Inferior parietal cortex (tissue), 1 donor: ENCODE measurements at regions not wholly inside any gene's neighbourhood (a gene's known extent, or its start where the extent isn't known, plus 50 kb on each side); places are given as distances from the start of the nearest gene placed in this dataset.
"Not testable (repeated sequence)": the region's sequence is repeated elsewhere in the genome, so short reads cannot be mapped to it uniquely, and the experiment has no call there.

Experiments
- DNase-seq: peaks from one replicate; pipeline ENCODE4 v3.0.0-alpha.2; 2016; ENCODE audit errors: extremely low spot score

DNA sequence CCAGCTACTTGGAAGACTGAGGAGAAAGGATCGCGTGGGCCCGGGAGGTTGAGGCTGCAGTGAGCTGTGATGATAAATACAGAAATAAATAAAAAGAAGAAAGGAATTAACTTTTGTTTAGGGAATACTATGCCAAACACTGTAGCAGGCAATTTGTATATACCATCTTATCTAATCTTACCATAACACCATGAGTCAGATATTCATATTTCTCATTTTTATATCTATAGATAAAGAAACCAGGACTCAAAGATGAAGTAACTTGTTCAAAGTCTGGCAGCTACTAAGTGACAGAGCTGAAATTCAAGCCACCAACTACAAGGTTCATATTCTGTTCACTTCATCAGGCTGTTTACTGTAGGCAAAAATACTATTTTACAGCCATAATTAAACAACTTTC lies 119.2 kb upstream of the SLC39A10 start:
- no peak for DNase-seq

DNA sequence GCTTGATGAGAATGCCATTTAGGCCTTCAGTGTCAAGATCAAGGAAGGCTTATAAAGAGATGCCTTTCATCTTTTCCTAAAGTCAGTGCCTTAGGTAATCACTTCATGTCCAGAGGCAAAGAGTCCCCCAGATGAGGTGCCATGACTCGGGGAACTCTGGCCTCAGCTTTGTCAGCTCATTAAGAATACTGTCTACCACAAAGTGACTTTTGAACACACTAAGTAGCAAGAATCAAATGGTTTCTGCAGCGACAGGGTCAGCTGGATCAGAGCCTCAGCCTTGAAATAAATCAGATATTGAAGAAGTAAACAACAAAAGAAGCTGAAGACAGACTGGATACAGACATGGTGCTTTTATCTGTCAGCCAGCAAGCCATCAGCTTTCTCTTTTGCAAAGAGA lies 120.1 kb upstream of the SLC39A10 start:
- DNase-seq = no peak

DNA sequence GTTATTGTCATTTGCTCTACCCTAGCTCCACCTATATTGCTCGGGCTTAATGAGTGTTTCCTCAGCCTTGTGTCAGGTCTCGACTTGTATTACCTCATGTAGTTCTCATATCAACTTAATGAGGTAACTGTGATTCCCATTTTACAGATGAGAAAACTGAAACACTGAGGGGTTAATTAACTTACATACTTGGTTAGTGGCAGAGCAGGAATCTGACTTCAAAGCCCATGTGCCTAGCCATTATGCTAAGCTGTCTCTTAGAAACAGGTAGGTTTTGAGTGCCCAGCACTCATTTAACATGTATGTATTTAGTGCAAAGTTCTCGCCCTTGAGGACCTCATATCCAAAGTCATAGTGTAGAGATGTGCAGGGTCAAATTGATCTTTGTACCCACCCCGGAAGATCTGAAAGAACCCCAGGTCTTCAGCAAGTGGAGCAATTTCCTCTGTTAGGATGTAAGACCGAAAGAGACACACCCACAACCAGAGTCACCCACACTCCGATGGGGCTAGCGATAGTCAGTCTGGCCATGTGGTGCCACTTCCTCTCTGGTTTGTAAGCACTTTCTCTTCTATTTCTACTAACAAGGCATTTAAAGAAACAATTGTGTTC lies 121.0 kb upstream of the SLC39A10 start:
- DNase-seq = no peak

DNA sequence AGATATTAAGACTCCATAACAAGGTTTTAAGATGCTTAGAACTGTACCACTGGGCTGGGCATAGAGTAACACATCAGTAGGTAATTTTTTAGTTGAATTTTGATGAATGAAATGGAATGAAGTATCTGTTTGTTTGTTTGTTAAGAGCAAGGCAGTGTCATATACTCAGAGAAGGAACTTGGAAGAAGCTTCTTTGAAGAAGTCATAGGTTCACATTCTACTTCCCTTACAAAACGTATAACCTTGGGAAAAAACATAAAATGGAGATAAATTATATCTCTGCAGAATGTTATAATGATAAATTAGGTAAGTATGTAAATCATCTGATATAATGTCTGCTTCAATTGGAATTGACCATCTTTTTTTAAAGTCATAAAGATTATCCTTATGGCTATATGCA lies 122.1 kb upstream of the SLC39A10 start:
- DNase-seq = no peak

DNA sequence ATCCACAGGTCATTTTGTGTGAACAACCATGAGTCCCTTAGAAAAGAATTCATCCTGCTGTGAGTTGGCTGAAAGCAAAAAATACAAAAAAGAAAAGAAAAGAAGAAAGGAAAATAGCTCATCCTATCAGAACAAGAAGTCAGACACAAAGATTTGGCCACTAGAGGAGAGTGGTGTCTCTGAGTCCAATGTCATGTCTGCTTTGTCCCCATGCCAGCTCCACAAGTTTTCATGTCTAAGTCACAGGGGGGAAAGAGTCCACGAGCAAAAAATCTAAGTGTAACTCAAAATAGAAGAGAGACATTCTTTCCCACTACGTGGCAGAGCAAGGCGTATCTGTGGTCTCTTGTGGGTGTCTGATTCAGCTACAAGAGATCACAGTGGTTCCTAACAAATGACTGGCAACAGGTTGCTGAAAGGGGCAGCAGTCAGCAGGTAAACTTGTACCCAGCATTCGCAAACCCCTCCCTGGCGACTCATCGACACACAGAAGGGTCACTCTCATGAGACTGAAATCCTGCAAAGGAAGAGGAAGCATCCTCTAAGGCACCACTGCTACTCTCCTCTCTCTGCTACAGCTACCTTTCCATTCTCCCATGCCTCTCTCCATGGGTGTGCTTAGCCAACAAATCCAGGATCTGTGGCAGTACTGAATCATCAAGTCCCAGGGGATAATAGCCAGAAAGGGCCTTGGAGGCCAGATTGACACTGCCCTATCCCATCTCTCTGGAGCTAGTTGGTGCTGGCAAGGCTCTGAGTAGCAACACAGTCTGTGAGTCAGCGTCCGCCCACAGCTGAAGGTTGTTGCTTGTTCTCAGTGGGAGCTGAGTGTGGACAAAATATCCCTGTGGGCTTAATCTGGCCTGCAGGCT lies 123.0 kb upstream of the SLC39A10 start:
- peak; percentile 47 for DNase-seq

DNA sequence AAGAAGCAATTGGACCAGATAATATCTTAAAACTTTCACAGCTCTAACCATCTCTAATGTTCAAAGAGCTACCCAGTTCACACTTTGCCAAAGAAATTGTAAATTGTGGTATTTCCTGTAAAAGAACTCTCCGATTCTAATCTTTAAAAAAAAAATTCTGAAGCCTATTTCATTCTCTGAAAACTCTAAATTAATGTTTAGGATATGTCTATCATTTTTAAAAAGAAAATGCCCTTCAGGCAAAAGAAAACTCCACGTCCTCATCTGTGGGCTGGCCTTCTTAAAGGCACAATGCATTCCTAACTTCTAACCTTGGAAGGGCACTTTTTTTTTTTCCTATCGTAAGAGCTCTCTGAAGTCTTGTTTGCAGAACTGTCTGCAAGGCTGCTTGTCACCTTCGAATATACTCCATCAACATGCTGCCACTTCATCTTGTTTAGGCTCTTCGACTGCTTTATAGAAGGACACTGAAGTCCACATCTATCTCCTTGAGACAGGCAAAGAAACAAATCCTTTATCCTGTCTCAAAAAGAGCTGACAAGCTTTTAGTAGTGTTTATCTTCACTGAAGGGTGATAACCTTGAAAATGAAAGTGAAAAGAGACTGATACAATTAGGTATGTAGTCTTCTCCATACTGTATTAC lies 124.3 kb upstream of the SLC39A10 start:
- DNase-seq = peak; percentile 24

DNA sequence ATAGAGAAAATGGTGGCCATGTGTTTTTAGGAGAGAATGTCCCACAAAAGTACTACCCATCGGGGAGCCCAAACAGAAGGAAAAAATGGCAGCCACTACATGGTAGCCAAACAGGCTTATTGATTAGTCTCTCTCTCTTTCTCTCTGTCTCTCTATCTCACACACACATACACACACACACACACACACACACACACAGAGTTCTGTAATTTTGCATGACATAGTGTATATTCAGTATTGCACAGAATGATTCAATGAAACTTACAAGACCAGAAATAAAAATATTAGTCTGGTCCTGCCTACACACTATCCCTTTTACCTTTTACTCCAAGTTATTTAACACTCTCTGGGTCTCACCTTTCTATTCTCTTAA lies 124.8 kb upstream of the SLC39A10 start:
- no peak for DNase-seq

DNA sequence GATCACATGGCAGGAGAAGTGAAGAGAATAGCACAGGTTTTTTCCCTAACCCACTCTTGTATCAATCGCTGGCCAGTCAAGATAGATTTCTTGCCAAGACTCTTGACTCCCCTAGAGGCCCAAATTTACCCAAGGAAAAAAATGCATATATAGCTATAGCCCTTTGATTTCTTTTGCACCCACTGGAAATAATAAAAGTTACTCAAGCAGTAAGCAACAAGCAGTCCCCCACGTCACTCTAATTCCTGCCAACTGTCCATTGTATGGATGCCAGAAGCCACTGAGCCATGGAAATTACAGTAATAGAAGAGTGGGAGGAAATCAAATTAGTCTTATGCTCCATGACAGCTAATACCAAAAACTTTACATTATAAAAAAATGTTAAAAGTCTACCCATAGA lies 125.3 kb upstream of the SLC39A10 start:
- DNase-seq = no peak

DNA sequence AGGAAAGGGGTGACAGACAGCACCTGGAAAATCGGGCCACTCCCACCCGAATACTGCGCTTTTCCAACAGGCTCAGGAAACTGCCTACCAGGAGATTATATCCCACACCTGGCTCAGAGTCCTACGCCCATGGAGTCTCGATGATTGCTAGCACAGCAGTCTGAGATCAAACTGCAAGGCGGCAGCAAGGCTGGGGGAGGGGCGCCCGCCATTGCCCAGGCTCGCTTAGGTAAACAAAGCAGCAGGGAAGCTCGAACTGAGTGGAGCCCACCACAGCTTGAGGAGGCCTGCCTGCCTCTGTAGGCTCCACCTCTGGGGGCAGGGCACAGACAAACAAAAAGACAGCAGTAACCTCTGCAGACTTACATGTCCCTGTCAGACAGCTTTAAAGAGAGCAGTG lies 133.8 kb upstream of the SLC39A10 start:
- DNase-seq = not testable (repeated sequence)

DNA sequence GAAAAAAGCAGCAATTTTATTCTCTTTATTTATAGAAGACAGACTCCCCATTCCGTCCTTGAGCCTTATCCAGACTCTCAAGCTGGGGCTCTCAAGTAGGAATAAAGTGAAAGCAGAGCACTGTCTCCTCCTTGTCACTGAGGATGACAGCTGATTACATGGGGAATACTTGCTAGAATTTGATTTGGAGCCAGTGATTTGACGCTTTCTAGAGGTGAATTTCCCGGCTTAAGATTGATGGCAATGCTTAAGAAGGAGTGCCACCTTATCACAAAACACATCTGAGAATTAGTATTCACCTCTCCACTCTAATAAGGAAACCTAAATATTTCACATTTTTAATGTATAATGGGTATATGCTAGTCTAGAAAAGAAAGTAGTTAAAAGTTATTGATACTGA lies 135.4 kb upstream of the SLC39A10 start:
- no peak for DNase-seq

DNA sequence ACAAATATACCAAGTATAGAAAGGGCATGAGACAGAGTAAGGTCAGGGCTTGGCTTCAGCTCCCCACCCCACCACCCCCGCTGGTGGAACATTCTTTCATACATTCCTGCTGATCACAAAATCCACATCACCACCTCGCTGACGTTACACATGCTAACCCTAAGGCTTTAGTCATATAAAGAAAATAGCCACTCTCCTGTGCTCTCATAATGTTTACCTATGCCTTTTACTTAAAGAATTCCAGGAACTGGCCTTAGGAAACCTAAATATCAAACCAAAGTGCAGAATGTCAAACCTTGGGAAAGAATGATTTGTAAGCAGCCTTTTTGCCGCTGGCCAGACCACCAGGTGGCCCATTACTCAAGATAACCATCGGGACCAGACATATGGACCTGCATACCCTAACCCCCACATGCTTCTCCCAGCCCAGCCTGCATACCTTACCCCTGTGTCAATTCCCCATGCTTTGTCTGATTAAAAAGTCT lies 136.3 kb upstream of the SLC39A10 start:
- DNase-seq = no peak

DNA sequence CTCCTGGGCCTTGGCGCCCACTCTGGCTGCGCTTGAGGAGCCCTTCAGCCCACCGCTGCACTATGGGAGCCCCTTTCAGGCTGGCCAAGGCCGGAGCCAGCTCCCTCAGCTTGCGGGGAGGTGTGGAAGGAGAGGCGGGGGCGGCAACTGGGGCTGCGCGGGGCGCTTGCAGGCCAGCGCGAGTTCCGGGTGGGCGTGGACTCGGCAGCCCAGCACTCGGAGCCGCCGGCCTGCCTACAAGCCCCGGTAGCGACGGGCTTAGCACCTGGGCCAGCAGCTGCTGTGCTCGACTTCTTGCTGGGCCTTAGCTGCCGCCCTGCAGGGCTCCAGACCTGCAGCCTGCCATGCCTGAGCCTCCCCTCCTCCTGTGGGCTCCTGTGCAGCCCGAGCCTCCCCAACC lies 141.5 kb upstream of the SLC39A10 start:
- no peak for DNase-seq

DNA sequence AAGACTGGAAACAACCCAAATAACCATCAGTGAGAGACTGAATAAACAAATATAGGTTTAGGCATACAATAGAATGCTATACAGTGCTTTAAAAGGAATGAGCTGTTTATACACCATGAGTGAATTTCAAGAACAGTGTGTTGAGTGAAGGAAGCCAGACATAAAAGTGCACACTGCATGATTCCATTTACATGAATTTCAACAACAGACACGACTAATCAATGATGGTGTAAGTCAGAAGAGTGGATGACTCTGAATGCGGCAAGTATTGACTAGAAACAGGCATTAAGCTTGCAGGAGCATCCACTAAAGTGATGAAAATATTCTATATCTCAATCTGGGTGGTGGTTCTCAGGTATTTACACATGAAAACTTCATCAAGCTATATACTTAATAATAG lies 142.7 kb upstream of the SLC39A10 start:
- DNase-seq = no peak

DNA sequence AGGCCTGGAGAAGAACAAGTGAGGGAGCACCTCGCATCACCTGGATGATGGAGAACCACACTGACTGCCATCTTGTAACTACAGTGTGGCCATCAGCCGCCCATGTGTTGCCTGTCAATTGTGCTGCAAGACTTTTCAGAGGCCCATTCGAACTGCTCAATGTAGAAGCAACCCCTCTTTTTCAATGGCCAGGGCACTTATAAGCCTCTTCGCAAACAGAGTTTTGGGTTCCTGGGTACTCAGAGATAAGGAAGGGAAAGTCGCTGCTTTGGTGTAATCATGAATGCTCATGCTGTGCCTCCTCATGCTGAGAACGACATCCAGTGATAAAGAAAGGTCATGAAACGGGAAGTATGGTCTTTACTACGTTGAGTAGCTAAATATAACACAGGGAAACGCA lies 143.9 kb upstream of the SLC39A10 start:
- DNase-seq = no peak

DNA sequence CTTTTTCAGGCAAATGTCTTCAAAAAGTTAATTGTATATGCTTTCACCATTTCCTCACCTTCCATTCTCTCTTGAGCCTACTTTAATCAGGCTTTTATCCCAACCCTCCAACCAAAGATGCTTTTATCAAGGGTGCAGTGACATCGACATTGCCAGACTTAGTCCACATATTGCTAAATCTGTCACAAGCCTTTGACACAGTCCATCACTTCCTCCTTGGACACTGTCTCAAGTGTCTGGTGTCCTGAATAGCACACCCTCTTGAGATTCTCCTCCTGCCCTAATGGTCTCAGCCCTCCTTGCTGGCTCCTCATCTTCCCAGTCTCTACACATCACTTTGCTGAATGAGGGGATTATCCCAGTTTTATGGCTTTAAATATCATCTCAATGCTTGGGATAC lies 147.5 kb upstream of the SLC39A10 start:
- no peak for DNase-seq

DNA sequence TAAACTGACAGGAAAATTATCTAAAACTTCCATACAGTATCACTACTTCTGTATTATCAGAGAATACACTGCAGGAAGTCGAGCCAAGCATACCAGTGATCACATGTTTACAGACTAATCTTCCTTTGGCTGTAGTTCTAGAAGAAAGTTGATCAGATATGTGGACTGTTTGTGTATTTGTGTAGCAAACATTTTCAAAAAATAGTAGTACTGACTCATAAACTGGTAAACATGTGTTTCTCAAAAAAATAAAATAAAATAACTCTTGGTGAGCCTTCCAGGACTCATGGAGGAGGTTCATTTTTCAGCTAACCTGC lies 148.9 kb upstream of the SLC39A10 start:
- DNase-seq = no peak

DNA sequence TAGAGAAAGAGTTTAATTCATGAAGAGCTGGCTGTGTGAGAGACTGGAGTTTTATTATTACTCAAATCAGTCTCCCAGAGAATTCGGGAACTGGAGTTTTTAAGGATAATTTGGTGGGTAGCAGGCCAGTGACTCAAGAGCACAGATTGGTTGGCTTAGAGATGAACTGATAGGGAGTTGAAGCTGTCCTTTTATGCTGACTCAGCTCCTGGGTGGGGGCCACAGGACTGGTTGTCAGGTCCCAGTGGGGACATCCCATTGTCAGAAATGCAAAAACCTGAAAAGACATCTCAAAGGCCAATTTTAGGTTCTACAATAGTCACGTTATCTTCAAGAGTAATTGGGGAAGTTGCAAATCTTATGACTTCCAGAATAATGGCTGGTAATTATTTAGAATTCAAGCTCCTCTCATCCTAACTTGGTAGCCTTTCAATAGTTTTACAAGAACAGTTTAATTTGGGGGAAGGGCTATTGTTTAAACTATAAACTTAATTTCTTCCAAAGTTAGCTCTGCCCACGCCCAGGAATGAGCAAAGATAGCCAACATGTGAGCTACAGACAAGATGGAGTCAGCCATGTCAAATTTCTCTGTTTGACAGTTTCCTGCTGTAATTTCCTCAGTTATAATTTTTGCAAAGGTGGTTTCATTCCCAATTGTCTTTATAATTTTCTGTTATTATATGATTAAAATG lies 149.4 kb upstream of the SLC39A10 start:
- no peak for DNase-seq

DNA sequence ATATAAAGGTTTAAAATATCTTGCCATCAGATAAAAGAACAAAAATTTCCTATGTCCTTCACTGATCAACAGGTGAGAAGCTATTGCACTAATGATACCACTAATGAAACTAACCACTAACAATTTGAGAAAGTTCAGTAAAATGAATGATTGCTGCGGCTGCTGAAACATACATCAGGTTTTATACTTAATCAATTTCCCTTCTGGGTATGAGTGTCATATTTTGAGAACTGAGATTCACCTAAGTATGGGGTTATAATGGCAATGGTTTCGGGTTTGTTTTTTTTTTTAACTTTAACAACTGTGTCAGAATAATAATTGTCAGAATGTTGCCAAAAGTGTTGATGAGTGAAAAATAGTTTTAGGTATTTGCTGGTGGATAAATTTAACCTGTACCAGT lies 151.3 kb upstream of the SLC39A10 start:
- DNase-seq = no peak

DNA sequence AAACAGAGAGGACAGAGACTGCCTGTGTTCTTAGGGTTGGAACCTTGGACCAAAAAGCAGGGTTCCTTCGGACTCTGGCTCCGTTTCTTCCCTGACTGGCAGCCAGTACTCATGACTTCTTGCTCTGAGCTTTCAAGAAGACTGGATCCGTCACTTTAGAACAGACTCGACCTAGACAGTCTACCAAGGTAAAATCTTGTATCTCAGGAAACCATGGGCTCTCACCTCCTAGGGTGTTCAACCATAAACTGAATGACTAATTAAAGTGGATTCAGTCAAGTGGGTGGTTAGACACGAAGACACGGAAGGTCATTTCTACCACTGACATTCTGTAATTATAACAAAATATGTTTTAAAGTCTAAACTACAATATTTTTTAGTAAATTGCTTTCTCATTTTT lies 153.8 kb upstream of the SLC39A10 start:
- no peak for DNase-seq

DNA sequence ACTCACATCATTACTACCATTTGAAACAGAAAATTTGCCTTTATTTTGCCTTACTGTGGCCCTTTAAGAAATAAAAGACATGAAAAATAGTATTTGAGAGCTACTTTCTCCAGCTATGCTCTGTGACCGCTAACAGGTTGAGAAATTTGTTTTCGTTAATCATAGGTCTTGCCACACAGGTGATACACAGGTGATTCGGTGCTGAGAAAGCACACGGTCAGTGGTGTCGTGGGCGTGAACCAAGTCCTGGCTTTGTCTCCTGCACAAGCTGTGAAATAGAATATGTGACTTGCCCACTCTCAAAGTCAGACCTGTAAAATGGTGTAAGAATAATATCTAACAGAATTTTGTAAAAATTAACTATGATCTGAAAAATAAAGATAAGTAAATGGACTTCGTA lies 155.3 kb upstream of the SLC39A10 start:
- DNase-seq = no peak

DNA sequence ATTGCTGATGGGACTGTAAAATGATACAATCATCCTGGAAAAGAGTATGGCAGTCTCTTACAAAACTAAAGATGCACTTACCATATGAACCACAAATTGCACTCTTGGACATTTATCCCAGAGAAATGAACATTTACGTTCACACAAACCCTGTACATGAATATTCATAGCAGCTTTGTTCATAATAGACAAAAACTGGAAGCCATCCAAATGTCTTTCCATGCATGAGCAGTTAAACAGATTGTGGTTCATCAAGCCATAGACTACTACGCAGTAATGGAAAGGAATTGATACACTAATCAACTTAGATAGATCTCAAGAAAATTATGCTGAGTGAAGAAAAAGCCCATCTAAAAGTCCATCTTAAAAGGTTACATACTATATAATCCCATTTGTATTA lies 156.1 kb upstream of the SLC39A10 start:
- DNase-seq = no peak

DNA sequence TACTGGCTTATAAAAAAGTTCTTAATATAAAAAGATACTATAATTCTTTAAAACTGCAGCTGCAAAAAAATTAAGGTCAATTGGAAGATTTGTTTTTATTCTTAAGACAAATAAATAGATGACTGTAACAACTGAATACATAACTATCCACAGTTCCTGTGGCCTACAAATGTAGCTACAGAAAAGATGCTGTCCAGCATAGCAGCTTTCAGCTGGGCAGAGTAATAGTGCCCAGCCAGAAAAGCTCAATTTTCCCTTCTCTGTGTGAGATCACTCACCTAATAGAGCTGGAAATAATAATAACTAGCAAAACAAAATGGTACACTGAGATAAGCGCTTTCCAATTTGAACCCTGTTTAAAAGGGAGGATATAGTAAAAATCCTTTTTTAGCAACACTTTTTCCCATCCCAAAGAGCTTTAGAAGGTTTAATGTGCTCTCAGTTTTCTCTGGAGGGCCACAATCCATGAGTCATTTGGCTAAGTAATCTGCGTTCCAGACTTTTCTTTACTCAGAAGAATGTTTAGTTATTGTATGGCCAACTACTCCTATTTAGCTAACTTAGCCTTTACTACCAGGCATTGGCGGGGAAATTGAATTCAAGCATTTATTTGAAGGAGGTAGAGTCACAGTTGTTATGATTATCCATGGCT lies 158.1 kb upstream of the SLC39A10 start:
- no peak for DNase-seq
